ENCODE measurements at regions not wholly inside any gene's neighbourhood (a gene's known extent, or its start where the extent isn't known, plus 50 kb on each side); places are given as distances from the start of the nearest gene placed in this dataset.

DNA sequence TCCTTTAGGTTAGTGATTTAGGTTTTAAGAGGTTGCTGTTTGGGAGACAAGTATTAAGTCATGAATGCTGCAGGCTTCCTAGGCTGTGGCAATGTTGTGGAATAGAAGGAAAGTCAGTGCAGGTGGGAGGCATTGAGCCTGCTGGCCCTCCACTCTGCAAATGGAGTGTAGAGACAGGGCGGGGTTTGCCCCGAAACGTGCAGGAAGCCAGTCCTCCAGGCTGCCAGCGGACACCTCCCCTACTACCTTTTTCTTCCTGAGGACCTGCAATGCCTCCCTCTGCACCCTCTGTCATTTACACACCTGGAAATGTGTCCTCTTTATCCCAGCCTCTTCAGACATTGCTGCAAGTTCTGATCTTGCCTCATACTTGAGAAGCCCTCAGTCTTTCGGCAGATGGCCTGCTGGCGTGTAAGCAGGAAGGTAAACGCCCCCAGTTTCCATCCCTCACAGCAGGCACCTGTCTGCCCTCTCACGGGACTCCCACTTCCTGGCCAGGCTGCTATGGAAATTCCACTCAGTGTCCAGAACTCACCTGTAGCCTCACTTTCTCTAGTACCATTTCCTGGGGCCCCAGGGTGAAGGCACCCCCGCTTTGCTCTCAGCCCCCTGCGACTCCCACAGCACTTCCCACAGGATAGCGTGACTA lies 81.6 kb upstream of the BOD1 start:
- Mint-ChIP-seq H3K27me3 (no peaks in the 10 kb centered on the region), H3K27ac (no peak overlapping the region), H3K4me1 (peaks cover 5 to 12% (median 7%) of the 10 kb centered on the region in 3 donors), H3K9me3 (no peaks in the 10 kb centered on the region), H3K36me3 (no peaks in the 10 kb centered on the region), H3K4me3 (no peak overlapping the region)
- DNase-seq = no peak
- ATAC-seq (replicated peaks in 1 of 4) = no peak
- H3K27ac ChIP-seq (ENCODE audit: low read length) = no peak overlapping the region
- H3K9me3 ChIP-seq = no peaks in the 10 kb centered on the region
- WGBS (ENCODE audit: insufficient coverage) = 25% methylated on average over 5 of the region's 11 CpGs
- no peak overlapping the region for H3K4me3 ChIP-seq (ENCODE audit: control insufficient read depth in 1 of 2, extremely low read depth in 1 of 2, low read length in 1 of 2)
- CTCF ChIA-PET = no interaction called here
- H3K36me3 ChIP-seq (ENCODE audit: control insufficient read depth in 2 of 2, extremely low read depth in 1 of 2, insufficient read depth in 1 of 2, low read length in 1 of 2) = no peaks in the 10 kb centered on the region
- peaks cover 8 to 12% of the 10 kb centered on the region in 2 experiments for H3K4me1 ChIP-seq (ENCODE audit: control insufficient read depth in 1 of 2, extremely low read depth in 1 of 2, insufficient read depth in 2 of 2, low read length in 2 of 2)
- H3K27me3 ChIP-seq (replicated peaks in 1 of 2; ENCODE audit: control insufficient read depth in 2 of 2, extremely low read depth in 1 of 2, insufficient read depth in 2 of 2, low read length in 1 of 2) = peaks cover 0 to 2% of the 10 kb centered on the region in 2 experiments
- POLR2A ChIA-PET = interaction anchor here in 1 of 2 donors (0.6 kb wide), 1 partner anchor 42 kb away, joined by 3 read pairs; no protein-coding TSS in a partner anchor

DNA sequence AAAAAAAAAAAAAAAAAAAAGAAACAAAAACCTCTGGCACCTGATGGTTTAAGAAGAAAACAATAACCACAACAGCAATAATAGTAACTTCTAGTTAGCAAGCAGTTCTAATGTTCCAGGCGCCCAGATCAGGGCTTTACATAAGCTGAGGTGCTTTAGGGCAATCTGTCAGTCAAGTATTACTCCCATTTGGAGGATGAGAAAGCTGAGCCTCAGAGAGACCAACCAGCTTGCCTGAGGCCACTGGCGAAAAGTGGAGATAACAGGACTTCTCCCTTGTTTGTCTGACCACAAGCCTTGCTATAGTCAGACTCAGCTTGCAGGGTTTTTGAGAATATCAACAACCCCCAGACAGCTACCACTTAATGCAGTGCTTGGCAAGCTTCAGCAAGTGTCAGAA lies 83.5 kb upstream of the BOD1 start:
- H3K9me3 Mint-ChIP-seq = no peaks in the 10 kb centered on the region
- no peak overlapping the region for H3K27ac Mint-ChIP-seq
- no peaks in the 10 kb centered on the region for H3K36me3 Mint-ChIP-seq
- DNase-seq (no peak), ATAC-seq (replicated peaks in 1 of 4) (no peak)
- peaks cover 8 to 12% of the 10 kb centered on the region in 2 experiments for H3K4me1 ChIP-seq (ENCODE audit: control insufficient read depth in 1 of 2, extremely low read depth in 1 of 2, insufficient read depth in 2 of 2, low read length in 2 of 2)
- H3K4me3 ChIP-seq (ENCODE audit: control insufficient read depth in 1 of 2, extremely low read depth in 1 of 2, low read length in 1 of 2) = no peak overlapping the region
- ChIA-PET POLR2A (no interaction called here), CTCF (no interaction called here)
- H3K4me1 Mint-ChIP-seq = peaks cover 5 to 12% (median 7%) of the 10 kb centered on the region in 3 donors
- no peaks in the 10 kb centered on the region for H3K27me3 Mint-ChIP-seq
- no peak overlapping the region for H3K4me3 Mint-ChIP-seq
- no peak overlapping the region for H3K27ac ChIP-seq (ENCODE audit: low read length)
- 75% methylated on average over 2 of the region's 2 CpGs for WGBS (ENCODE audit: insufficient coverage)
- H3K9me3 ChIP-seq = no peaks in the 10 kb centered on the region
- H3K36me3 ChIP-seq (ENCODE audit: control insufficient read depth in 2 of 2, extremely low read depth in 1 of 2, insufficient read depth in 1 of 2, low read length in 1 of 2) = no peaks in the 10 kb centered on the region
- H3K27me3 ChIP-seq (replicated peaks in 1 of 2; ENCODE audit: control insufficient read depth in 2 of 2, extremely low read depth in 1 of 2, insufficient read depth in 2 of 2, low read length in 1 of 2) = peaks cover 0 to 2% of the 10 kb centered on the region in 2 experiments

- Mint-ChIP-seq H3K4me3 (no peak overlapping the region), H3K9me3 (no peaks in the 10 kb centered on the region), H3K27me3 (no peaks in the 10 kb centered on the region), H3K27ac (no peak overlapping the region), H3K36me3 (no peaks in the 10 kb centered on the region), H3K4me1 (peaks cover under 1 to 3% (median 2%) of the 10 kb centered on the region in 3 donors)
- ChIA-PET CTCF (no interaction called here), POLR2A (no interaction called here)
- H3K4me3 ChIP-seq (ENCODE audit: control insufficient read depth in 1 of 2, extremely low read depth in 1 of 2, low read length in 1 of 2) = no peak overlapping the region
- no peaks in the 10 kb centered on the region for H3K36me3 ChIP-seq (ENCODE audit: control insufficient read depth in 2 of 2, extremely low read depth in 1 of 2, insufficient read depth in 1 of 2, low read length in 1 of 2)
- no peak for DNase-seq
- H3K9me3 ChIP-seq = no peaks in the 10 kb centered on the region
- ATAC-seq (replicated peaks in 1 of 4) = no peak
- H3K4me1 ChIP-seq (ENCODE audit: control insufficient read depth in 1 of 2, extremely low read depth in 1 of 2, insufficient read depth in 2 of 2, low read length in 2 of 2) = peaks cover 2 to 3% of the 10 kb centered on the region in 2 experiments
- H3K27me3 ChIP-seq (replicated peaks in 1 of 2; ENCODE audit: control insufficient read depth in 2 of 2, extremely low read depth in 1 of 2, insufficient read depth in 2 of 2, low read length in 1 of 2) = peaks cover 0 to 2% of the 10 kb centered on the region in 2 experiments
- no peak overlapping the region for H3K27ac ChIP-seq (ENCODE audit: low read length)
- 92% methylated on average over 2 of the region's 4 CpGs for WGBS (ENCODE audit: insufficient coverage)
These were observed 87.0 kb upstream of the BOD1 start for GRCh38 chr5:173703466-173703865.

DNA sequence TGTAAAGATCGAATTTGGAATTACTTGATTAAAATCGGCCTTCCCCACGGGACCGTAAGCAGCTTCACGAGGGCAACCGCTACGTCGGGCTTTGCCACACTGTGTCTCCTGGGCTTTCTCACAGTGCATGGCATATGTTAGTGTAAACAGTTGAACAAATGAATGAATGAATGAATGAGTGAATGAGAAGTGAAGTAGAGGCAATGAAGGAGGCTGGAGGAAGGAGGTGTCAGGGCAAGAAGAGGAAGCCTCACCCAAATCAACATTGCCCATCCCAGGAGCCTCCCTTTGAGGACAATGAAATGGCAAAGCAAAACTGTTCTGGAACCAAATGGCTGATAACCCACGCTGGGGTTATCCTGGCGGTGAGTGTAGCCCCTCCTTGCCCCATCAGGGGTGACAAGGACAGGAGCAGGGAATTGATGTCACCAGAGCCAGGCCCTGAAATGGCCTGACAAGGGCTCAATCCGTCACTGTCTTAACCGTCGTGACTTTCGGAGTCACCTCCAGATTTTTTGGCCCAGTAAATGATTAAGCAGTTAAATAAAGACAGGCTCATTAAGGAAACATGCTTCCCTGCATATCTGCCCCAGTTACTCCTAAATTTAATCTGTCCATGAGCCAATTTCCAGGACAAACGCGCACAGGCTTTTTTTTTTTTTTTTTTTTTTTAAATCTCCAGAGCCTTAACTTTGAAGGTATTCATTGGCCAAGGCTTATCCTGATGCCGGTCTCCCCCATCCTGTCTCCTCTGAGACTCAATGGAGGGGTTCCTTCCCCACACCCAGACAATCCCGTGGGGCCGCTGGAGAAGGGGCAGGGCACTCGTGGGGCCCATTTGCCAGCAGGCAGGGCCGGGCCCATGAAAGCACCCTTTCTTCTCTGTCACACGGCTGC lies 88.4 kb upstream of the BOD1 start:
- no peak for DNase-seq
- Mint-ChIP-seq H3K27me3 (no peaks in the 10 kb centered on the region), H3K9me3 (no peaks in the 10 kb centered on the region), H3K4me3 (no peak overlapping the region), H3K36me3 (no peaks in the 10 kb centered on the region), H3K4me1 (no peaks in the 10 kb centered on the region), H3K27ac (no peak overlapping the region)
- Histone ChIP-seq H3K27ac (ENCODE audit: low read length) (no peak overlapping the region), H3K9me3 (no peaks in the 10 kb centered on the region), H3K4me1 (ENCODE audit: control insufficient read depth in 1 of 2, extremely low read depth in 1 of 2, insufficient read depth in 2 of 2, low read length in 2 of 2) (no peaks in the 10 kb centered on the region), H3K36me3 (ENCODE audit: control insufficient read depth in 2 of 2, extremely low read depth in 1 of 2, insufficient read depth in 1 of 2, low read length in 1 of 2) (no peaks in the 10 kb centered on the region), H3K4me3 (ENCODE audit: control insufficient read depth in 1 of 2, extremely low read depth in 1 of 2, low read length in 1 of 2) (no peak overlapping the region), H3K27me3 (replicated peaks in 1 of 2; ENCODE audit: control insufficient read depth in 2 of 2, extremely low read depth in 1 of 2, insufficient read depth in 2 of 2, low read length in 1 of 2) (peaks cover 0 to 5% of the 10 kb centered on the region in 2 experiments)
- ChIA-PET POLR2A (no interaction called here), CTCF (no interaction called here)
- 90% methylated on average over 18 of the region's 22 CpGs for WGBS (ENCODE audit: insufficient coverage)
- no peak for ATAC-seq (replicated peaks in 1 of 4)

GRCh38 chr5:173705512-173706044 lies 89.1 kb upstream of the BOD1 start:
- Mint-ChIP-seq H3K27ac (no peak overlapping the region), H3K36me3 (no peaks in the 10 kb centered on the region), H3K27me3 (no peaks in the 10 kb centered on the region), H3K4me3 (no peak overlapping the region), H3K4me1 (no peaks in the 10 kb centered on the region), H3K9me3 (no peaks in the 10 kb centered on the region)
- DNase-seq = no peak
- Histone ChIP-seq H3K4me3 (ENCODE audit: control insufficient read depth in 1 of 2, extremely low read depth in 1 of 2, low read length in 1 of 2) (no peak overlapping the region), H3K9me3 (no peaks in the 10 kb centered on the region), H3K36me3 (ENCODE audit: control insufficient read depth in 2 of 2, extremely low read depth in 1 of 2, insufficient read depth in 1 of 2, low read length in 1 of 2) (no peaks in the 10 kb centered on the region), H3K27me3 (replicated peaks in 1 of 2; ENCODE audit: control insufficient read depth in 2 of 2, extremely low read depth in 1 of 2, insufficient read depth in 2 of 2, low read length in 1 of 2) (peaks cover 0 to 8% of the 10 kb centered on the region in 2 experiments), H3K4me1 (ENCODE audit: control insufficient read depth in 1 of 2, extremely low read depth in 1 of 2, insufficient read depth in 2 of 2, low read length in 2 of 2) (no peaks in the 10 kb centered on the region), H3K27ac (ENCODE audit: low read length) (no peak overlapping the region)
- CTCF ChIA-PET = no interaction called here
- POLR2A ChIA-PET = no interaction called here
- 84% methylated on average over 9 of the region's 13 CpGs for WGBS (ENCODE audit: insufficient coverage)
- ATAC-seq (replicated peaks in 1 of 4) = no peak

DNA sequence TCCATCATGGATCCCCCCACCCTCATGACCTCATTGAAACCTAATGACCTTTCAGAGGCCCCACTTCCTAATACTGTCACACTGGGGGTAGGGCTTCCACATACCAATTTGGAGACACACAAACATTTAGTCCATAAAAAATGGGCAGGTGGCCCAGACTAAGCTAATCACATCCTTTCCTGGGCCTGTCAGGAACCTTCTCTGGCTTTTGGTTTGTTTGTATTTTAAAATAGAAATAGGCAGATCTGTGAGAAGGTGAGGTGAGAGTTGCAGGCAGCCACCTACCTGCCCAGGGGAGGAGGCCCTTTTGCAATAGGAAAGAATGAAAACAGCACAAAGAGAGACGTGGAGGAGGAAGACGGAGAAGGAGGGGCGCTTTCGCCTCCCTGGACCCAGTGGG lies 90.2 kb upstream of the BOD1 start:
- Mint-ChIP-seq H3K27ac (no peak overlapping the region), H3K9me3 (no peaks in the 10 kb centered on the region), H3K36me3 (no peaks in the 10 kb centered on the region), H3K4me3 (no peak overlapping the region), H3K4me1 (no peaks in the 10 kb centered on the region), H3K27me3 (peaks cover 0 to 4% of the 10 kb centered on the region in 2 donors)
- POLR2A ChIA-PET = no interaction called here
- H3K4me3 ChIP-seq (ENCODE audit: control insufficient read depth in 1 of 2, extremely low read depth in 1 of 2, low read length in 1 of 2) = no peak overlapping the region
- CTCF ChIA-PET = interaction anchor here in 1 of 2 donors (0.6 kb wide), 1 partner anchor 223 kb away, joined by 4 read pairs; no protein-coding TSS in a partner anchor
- H3K4me1 ChIP-seq (ENCODE audit: control insufficient read depth in 1 of 2, extremely low read depth in 1 of 2, insufficient read depth in 2 of 2, low read length in 2 of 2) = no peaks in the 10 kb centered on the region
- no peak overlapping the region for H3K27ac ChIP-seq (ENCODE audit: low read length)
- no peaks in the 10 kb centered on the region for H3K9me3 ChIP-seq
- H3K27me3 ChIP-seq (replicated peaks in 1 of 2; ENCODE audit: control insufficient read depth in 2 of 2, extremely low read depth in 1 of 2, insufficient read depth in 2 of 2, low read length in 1 of 2) = peaks cover 0 to 6% of the 10 kb centered on the region in 2 experiments
- ATAC-seq (replicated peaks in 1 of 4) (no peak), DNase-seq (no peak)
- no peaks in the 10 kb centered on the region for H3K36me3 ChIP-seq (ENCODE audit: control insufficient read depth in 2 of 2, extremely low read depth in 1 of 2, insufficient read depth in 1 of 2, low read length in 1 of 2)
- no CpG with 5 or more reads among the region's 4 CpGs for WGBS (ENCODE audit: insufficient coverage)

Measured in T-cell (primary cell).